ENCODE measurements at regions not wholly inside any gene's neighbourhood (a gene's known extent, or its start where the extent isn't known, plus 50 kb on each side); places are given as distances from the start of the nearest gene placed in this dataset.
"Not testable (repeated sequence)": the region's sequence is repeated elsewhere in the genome, so short reads cannot be mapped to it uniquely, and the experiment has no call there.

DNA sequence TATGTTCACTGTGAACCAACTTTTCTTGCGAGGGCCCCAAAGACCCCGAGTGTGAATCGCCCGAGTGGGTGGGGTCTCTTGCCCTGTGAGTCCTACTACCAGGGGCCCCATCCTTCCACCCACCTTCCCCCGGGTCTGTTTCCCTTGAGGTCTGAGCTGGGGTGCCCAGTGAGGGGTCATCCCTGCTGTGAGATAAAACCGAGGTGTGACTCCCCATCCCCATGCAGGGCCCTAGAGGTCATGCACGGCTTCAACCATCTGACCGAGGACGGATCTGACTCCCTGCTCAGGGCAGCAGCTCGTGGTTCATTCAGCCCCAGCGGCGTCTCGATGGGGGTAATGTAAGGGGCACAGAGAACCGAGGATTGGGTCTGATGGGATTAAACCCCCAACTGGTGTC, 103.1 kb upstream of the SULF2 start:
- Histone ChIP-seq H3K4me3 (ENCODE audit: low read length) (no peak overlapping the region), H3K27me3 (ENCODE audit: control insufficient read depth, insufficient read depth, low read length) (no peaks in the 10 kb centered on the region), H3K36me3 (ENCODE audit: control insufficient read depth, insufficient read depth, low read length) (no peaks in the 10 kb centered on the region), H3K4me1 (ENCODE audit: control insufficient read depth, insufficient read depth, low read length) (no peaks in the 10 kb centered on the region; the same call in 1 of the 2 replicates), H3K9me3 (ENCODE audit: control insufficient read depth, insufficient read depth, low read length) (no peaks in the 10 kb centered on the region), H3K27ac (ENCODE audit: low read length) (no peak overlapping the region)
- DNase-seq (ENCODE audit: low read depth, low spot score) = no peak
- WGBS (ENCODE audit: insufficient coverage, insufficient read length) = no CpG with 5 or more reads among the region's 14 CpGs

DNA sequence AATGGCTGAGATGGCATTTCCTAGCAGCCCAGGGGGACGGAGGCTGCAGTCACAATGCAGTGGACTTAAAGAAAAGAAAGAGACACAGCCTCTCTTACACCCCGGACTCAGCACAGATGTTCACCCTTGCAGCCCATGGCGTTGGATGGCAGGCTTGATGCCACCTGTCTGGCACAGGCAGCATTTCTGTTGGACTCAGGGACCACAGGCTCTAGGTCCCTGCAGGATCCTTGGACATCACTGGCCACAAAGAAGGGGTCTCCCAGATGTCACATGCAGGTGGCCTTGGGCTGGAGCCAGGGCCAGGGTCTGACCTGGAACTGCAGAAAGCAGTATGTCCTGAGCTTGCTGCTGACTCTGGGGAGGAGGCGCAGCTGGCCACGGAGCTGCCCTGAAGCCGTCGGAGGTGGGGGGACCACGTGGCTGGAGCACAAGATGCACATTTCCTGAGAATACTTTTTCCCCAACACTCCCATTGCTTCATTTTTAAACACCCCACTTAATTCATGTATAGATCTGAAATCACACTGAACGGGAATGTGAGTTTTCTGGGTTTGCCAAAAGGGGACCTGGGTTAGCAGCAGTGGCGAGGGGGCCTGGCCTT, 102.3 kb upstream of the SULF2 start:
- WGBS (ENCODE audit: insufficient coverage, insufficient read length) = no CpG with 5 or more reads among the region's 10 CpGs
- DNase-seq (ENCODE audit: low read depth, low spot score) = no peak
- no peaks in the 10 kb centered on the region for H3K27me3 ChIP-seq (ENCODE audit: control insufficient read depth, insufficient read depth, low read length)
- no peaks in the 10 kb centered on the region for H3K36me3 ChIP-seq (ENCODE audit: control insufficient read depth, insufficient read depth, low read length)
- no peaks in the 10 kb centered on the region for H3K9me3 ChIP-seq (ENCODE audit: control insufficient read depth, insufficient read depth, low read length)
- no peak overlapping the region for H3K27ac ChIP-seq (ENCODE audit: low read length)
- no peak overlapping the region for H3K4me3 ChIP-seq (ENCODE audit: low read length)
- no peaks in the 10 kb centered on the region; the same call in 1 of the 2 replicates for H3K4me1 ChIP-seq (ENCODE audit: control insufficient read depth, insufficient read depth, low read length)

DNA sequence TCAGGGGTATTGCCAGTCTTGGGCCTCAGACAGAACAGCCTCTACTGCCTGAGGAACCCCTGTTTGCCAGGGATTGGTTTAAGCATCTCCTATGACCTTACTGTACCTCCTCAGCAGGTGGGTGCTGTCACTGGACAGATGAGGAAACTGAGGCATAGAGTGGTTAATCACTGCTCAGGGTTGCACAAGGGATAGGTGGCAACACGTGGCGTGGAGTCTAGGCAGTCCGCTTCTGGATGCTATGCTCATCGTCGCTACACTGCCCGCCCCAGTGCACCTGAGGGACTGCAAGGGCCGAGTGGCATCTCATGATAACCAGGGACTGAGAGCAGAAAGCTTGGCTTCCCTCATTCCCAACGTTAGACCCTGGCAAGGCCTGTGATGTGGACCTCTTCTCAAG, 101.8 kb upstream of the SULF2 start:
- WGBS (ENCODE audit: insufficient coverage, insufficient read length) = no CpG with 5 or more reads among the region's 8 CpGs
- no peak overlapping the region for H3K4me3 ChIP-seq (ENCODE audit: low read length)
- no peaks in the 10 kb centered on the region for H3K36me3 ChIP-seq (ENCODE audit: control insufficient read depth, insufficient read depth, low read length)
- DNase-seq (ENCODE audit: low read depth, low spot score) = no peak
- H3K9me3 ChIP-seq (ENCODE audit: control insufficient read depth, insufficient read depth, low read length) = no peaks in the 10 kb centered on the region
- H3K27me3 ChIP-seq (ENCODE audit: control insufficient read depth, insufficient read depth, low read length) = no peaks in the 10 kb centered on the region
- no peak overlapping the region for H3K27ac ChIP-seq (ENCODE audit: low read length)
- H3K4me1 ChIP-seq (ENCODE audit: control insufficient read depth, insufficient read depth, low read length) = no peaks in the 10 kb centered on the region; the same call in 1 of the 2 replicates

DNA sequence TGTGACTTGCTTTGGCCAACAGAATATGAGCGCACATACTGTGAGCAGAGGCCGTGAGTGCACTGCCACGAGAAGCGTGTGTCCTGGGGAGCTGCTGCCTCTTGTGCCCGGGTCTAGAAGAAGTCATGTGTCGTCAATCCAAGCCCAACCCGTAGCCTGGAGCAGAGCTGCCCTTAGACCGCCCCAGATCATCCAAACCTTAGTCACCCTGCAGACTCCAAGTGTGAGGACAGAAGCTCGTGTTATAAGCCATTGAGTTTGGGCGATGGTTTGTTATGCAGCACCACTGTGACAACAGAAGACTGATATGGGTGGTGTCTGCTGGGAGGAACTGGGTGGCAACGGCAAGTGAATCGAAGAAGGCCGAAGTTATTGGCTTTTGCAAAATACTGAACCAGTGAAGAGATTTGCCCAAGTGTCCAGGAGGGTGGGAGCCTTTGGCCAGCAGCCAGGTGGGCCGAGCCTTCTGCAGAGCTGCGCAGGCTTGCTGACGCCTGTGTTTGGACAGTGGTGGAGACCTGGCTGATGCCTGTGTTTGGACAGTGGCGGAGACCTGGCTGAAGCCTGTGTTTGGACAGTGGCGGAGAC, 101.3 kb upstream of the SULF2 start:
- DNase-seq (ENCODE audit: low read depth, low spot score) = no peak
- no peak overlapping the region for H3K4me3 ChIP-seq (ENCODE audit: low read length)
- no CpG with 5 or more reads among the region's 18 CpGs for WGBS (ENCODE audit: insufficient coverage, insufficient read length)

DNA sequence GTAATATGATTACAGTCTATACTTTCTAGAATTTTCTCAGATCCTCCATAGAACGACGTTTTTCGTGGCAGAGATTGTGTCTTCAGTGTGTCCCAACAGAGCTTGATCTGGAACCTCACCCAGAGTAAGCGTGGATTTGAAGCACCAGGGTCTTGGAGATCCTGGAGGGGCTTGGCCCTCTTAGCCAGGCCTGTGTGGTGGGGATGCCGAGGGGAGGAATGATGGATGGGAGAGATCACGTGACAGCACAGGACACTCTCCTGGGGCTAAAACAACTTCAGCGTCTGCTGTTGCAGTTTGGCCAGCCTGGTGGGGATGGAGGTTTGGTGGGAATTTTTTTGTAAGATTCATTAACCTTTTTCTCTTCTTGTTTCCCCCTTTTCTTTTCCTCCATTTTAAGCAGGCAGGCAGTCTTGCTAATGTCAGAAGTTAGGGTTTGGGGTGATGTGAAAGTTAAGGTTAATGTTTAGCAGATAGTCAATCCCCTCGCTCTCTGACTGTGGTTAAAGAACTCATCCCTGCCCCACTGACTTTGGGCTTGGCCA, 100.7 kb upstream of the SULF2 start:
- WGBS (ENCODE audit: insufficient coverage, insufficient read length) = no CpG with 5 or more reads among the region's 8 CpGs
- H3K27me3 ChIP-seq (ENCODE audit: control insufficient read depth, insufficient read depth, low read length) = no peaks in the 10 kb centered on the region
- H3K9me3 ChIP-seq (ENCODE audit: control insufficient read depth, insufficient read depth, low read length) = no peaks in the 10 kb centered on the region
- DNase-seq (ENCODE audit: low read depth, low spot score) = no peak
- no peak overlapping the region for H3K27ac ChIP-seq (ENCODE audit: low read length)
- no peaks in the 10 kb centered on the region; the same call in 1 of the 2 replicates for H3K4me1 ChIP-seq (ENCODE audit: control insufficient read depth, insufficient read depth, low read length)
- H3K36me3 ChIP-seq (ENCODE audit: control insufficient read depth, insufficient read depth, low read length) = no peaks in the 10 kb centered on the region
- H3K4me3 ChIP-seq (ENCODE audit: low read length) = no peak overlapping the region

More for the DNA sequence above, 101.3 kb upstream of the SULF2 start:
- H3K36me3 ChIP-seq (ENCODE audit: control insufficient read depth, insufficient read depth, low read length) = no peaks in the 10 kb centered on the region
- no peaks in the 10 kb centered on the region for H3K9me3 ChIP-seq (ENCODE audit: control insufficient read depth, insufficient read depth, low read length)
- H3K27ac ChIP-seq (ENCODE audit: low read length) = no peak overlapping the region
- H3K27me3 ChIP-seq (ENCODE audit: control insufficient read depth, insufficient read depth, low read length) = no peaks in the 10 kb centered on the region
- no peaks in the 10 kb centered on the region; the same call in 1 of the 2 replicates for H3K4me1 ChIP-seq (ENCODE audit: control insufficient read depth, insufficient read depth, low read length)

DNA sequence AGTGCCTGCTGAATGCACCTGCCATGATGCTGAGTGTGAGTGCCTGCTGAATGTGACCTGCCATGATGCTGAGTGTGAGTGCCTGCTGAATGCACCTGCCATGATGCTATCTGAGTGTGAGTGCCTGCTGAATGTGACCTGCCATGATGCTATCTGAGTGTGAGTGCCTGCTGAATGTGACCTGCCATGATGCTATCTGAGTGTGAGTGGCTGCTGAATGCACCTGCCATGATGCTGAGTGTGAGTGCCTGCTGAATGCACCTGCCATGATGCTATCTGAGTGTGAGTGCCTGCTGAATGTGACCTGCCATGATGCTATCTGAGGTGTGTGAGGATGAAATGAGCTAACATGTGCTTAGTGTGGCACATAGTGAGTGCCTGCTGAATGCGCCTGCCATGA, 98.7 kb upstream of the SULF2 start:
- not testable (repeated sequence) for DNase-seq (ENCODE audit: low read depth, low spot score); H3K9me3 ChIP-seq (ENCODE audit: control insufficient read depth, insufficient read depth, low read length); H3K4me1 ChIP-seq (ENCODE audit: control insufficient read depth, insufficient read depth, low read length); H3K27me3 ChIP-seq (ENCODE audit: control insufficient read depth, insufficient read depth, low read length); H3K27ac ChIP-seq (ENCODE audit: low read length); H3K4me3 ChIP-seq (ENCODE audit: low read length); H3K36me3 ChIP-seq (ENCODE audit: control insufficient read depth, insufficient read depth, low read length)
- WGBS (ENCODE audit: insufficient coverage, insufficient read length) = no CpG with 5 or more reads among the region's 1 CpG

DNA sequence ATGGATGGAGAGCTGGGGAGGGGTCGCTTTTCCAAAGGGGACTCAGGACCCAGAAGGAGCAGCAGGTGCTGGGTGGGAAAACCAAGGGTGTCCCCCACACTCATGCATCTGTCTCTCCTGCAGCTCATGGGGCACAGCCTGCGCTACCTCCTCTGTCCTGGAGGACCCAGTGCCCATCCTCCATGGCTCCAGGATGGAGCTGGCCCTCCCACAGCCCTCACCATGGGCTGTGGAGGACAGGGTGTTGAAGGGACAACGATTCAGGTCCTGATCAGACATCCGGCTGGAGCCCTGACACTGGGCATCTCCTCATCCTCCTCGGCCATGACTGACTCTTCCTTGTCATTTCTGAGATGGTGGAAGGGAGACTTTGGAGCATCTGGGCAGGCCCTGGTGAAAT, 97.9 kb upstream of the SULF2 start:
- H3K9me3 ChIP-seq (ENCODE audit: control insufficient read depth, insufficient read depth, low read length) = peaks cover 1% of the 10 kb centered on the region; the same call in 1 of the 2 replicates
- H3K4me3 ChIP-seq (ENCODE audit: low read length) = no peak overlapping the region
- H3K4me1 ChIP-seq (ENCODE audit: control insufficient read depth, insufficient read depth, low read length) = no peaks in the 10 kb centered on the region; the same call in 1 of the 2 replicates
- H3K27me3 ChIP-seq (ENCODE audit: control insufficient read depth, insufficient read depth, low read length) = no peaks in the 10 kb centered on the region
- no peaks in the 10 kb centered on the region for H3K36me3 ChIP-seq (ENCODE audit: control insufficient read depth, insufficient read depth, low read length)
- WGBS (ENCODE audit: insufficient coverage, insufficient read length) = no CpG with 5 or more reads among the region's 5 CpGs
- DNase-seq (ENCODE audit: low read depth, low spot score) = no peak
- no peak overlapping the region for H3K27ac ChIP-seq (ENCODE audit: low read length)

DNA sequence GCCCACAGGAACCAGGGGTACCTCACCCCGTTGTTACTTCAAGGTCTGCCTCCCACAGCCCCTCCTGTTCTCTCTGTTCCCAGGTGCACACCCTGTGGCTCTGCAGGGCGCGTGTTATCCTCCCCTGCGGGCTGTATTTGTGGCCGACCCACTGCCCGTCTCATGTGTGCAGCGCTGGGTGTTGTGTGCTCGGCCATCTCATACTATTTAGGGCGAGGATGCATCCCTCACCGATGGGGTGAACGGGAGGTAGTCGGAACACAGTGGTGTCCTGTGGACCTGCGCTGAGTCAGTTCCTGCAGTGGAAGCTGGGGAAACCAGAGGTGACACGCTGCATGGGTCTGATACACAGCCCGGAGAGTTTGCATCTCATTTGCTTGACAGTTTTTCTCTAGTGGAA, 94.5 kb upstream of the SULF2 start:
- no peaks in the 10 kb centered on the region for H3K27me3 ChIP-seq (ENCODE audit: control insufficient read depth, insufficient read depth, low read length)
- H3K9me3 ChIP-seq (ENCODE audit: control insufficient read depth, insufficient read depth, low read length) = peaks cover 1% of the 10 kb centered on the region; the same call in 1 of the 2 replicates
- DNase-seq (ENCODE audit: low read depth, low spot score) = no peak
- H3K4me3 ChIP-seq (ENCODE audit: low read length) = no peak overlapping the region
- no peaks in the 10 kb centered on the region for H3K4me1 ChIP-seq (ENCODE audit: control insufficient read depth, insufficient read depth, low read length)
- H3K36me3 ChIP-seq (ENCODE audit: control insufficient read depth, insufficient read depth, low read length) = no peaks in the 10 kb centered on the region
- H3K27ac ChIP-seq (ENCODE audit: low read length) = no peak overlapping the region
- no CpG with 5 or more reads among the region's 15 CpGs for WGBS (ENCODE audit: insufficient coverage, insufficient read length)

DNA sequence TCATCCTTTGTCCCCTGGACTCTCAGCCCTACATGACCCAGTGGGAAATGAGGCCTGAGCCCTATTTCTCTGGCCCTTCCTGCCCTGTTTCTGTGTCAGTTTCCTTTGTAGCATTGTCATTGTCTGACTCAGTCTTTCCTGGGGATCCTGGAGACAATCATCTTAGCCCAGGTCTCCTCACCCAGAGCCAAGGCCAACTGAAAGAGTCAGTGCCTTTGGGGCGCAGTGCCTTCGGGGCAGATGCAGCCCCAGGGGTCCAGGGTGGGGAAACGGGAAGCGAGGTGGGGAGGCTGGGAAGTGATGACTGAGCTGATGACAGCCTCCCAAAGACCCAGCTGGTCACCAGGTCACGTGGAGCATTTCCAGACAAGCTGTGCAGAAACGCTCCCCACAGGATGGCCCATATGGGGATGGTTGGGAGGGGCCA, 93.3 kb upstream of the SULF2 start:
- DNase-seq (ENCODE audit: low read depth, low spot score) = no peak
- Histone ChIP-seq H3K4me3 (ENCODE audit: low read length) (no peak overlapping the region), H3K36me3 (ENCODE audit: control insufficient read depth, insufficient read depth, low read length) (no peaks in the 10 kb centered on the region), H3K27ac (ENCODE audit: low read length) (no peak overlapping the region), H3K4me1 (ENCODE audit: control insufficient read depth, insufficient read depth, low read length) (no peaks in the 10 kb centered on the region), H3K9me3 (ENCODE audit: control insufficient read depth, insufficient read depth, low read length) (peaks cover 1% of the 10 kb centered on the region; the same call in 1 of the 2 replicates), H3K27me3 (ENCODE audit: control insufficient read depth, insufficient read depth, low read length) (no peaks in the 10 kb centered on the region)
- WGBS (ENCODE audit: insufficient coverage, insufficient read length) = no CpG with 5 or more reads among the region's 6 CpGs

DNA sequence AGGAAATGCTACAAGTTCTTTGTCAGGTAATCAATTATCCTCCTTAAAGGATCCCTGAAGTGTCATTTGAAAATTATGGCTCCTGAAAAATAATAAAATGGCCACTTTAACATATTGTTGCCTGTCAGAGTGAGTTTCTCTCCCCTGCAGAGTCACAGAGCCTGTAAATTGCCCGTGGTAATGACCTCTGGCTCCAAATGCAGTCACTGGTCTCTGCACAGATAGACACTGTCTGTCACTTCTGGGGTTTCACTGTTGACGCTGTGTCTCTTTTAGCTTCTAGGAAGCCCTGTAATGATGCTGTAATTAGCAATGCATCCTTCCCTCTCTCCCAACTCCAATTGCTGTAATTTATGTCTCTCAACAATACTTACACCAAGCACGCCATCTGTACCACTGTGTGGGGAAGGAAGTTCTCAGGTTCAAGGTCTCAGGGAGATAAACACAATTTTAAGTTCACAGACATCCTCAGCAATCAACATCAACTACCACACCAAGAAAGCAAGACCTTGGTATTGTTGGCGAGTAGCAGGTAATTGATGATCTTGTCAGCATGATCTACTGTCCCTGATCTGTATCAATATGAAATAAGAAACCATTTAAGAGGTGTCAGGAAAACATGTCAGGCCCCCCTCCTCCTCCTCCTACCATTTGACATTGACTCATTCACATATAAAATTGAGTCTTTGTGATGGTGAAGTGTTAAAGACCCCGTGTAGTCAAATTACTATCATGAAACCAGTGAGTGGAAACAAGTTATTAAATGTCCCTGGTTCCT, 91.2 kb upstream of the SULF2 start:
- DNase-seq (ENCODE audit: low read depth, low spot score) = no peak
- Histone ChIP-seq H3K4me1 (ENCODE audit: control insufficient read depth, insufficient read depth, low read length) (no peaks in the 10 kb centered on the region), H3K27me3 (ENCODE audit: control insufficient read depth, insufficient read depth, low read length) (no peaks in the 10 kb centered on the region), H3K4me3 (ENCODE audit: low read length) (no peak overlapping the region), H3K27ac (ENCODE audit: low read length) (no peak overlapping the region), H3K36me3 (ENCODE audit: control insufficient read depth, insufficient read depth, low read length) (no peaks in the 10 kb centered on the region), H3K9me3 (ENCODE audit: control insufficient read depth, insufficient read depth, low read length) (peaks cover 1% of the 10 kb centered on the region; the same call in 1 of the 2 replicates)
- WGBS (ENCODE audit: insufficient coverage, insufficient read length) = no CpG with 5 or more reads among the region's 5 CpGs
